Mesenchymal stem cell (in vitro differentiated cells and primary cell): ENCODE measurements at regions not wholly inside any gene's neighbourhood (a gene's known extent, or its start where the extent isn't known, plus 50 kb on each side); places are given as distances from the start of the nearest gene placed in this dataset.

Experiments
- DNase-seq: peaks from one replicate; pipeline ENCODE4 v3.0.0-alpha.2; 2013
- H2AFZ ChIP-seq: one replicate; pipeline ENCODE4 v1.6.1; 2013; ENCODE audit warnings: low read depth, mild to moderate bottlenecking, control low read depth, inconsistent platforms, low read length, moderate library complexity
- H2AK5ac ChIP-seq: 2 replicates; pipeline ENCODE4 v1.6.1; 2013; ENCODE audit warnings: low read length, moderate library complexity, mild to moderate bottlenecking, inconsistent platforms; ENCODE audit not compliant: severe bottlenecking
- H2BK120ac ChIP-seq: one replicate; pipeline ENCODE4 v1.6.1; 2013; ENCODE audit warnings: low read depth, mild to moderate bottlenecking, inconsistent platforms, low read length, moderate library complexity
- H2BK12ac ChIP-seq, 2 experiments: one replicate each; pipeline ENCODE4 v1.6.1; 2013; ENCODE audit warnings: inconsistent platforms in 2 of 2, low read length in 2 of 2, mild to moderate bottlenecking in 2 of 2, moderate library complexity in 2 of 2, control low read depth in 1 of 2
- H2BK15ac ChIP-seq: one replicate; pipeline ENCODE4 v1.6.1; 2013; ENCODE audit warnings: mild to moderate bottlenecking, low read depth, inconsistent platforms; ENCODE audit not compliant: poor library complexity, severe bottlenecking
- H2BK5ac ChIP-seq: 2 replicates; pipeline ENCODE4 v1.6.1; 2013; ENCODE audit warnings: low read depth, mild to moderate bottlenecking, low read length, control low read depth, inconsistent platforms; ENCODE audit not compliant: poor library complexity, severe bottlenecking
- H3K14ac ChIP-seq, 2 experiments: one replicate each; pipeline ENCODE4 v1.6.1; 2013; ENCODE audit warnings: inconsistent platforms in 2 of 2, low read length in 2 of 2, control low read depth in 1 of 2, mild to moderate bottlenecking in 1 of 2, moderate library complexity in 1 of 2
- H3K18ac ChIP-seq, 2 experiments: one replicate each; pipeline ENCODE4 v1.6.1; 2013; ENCODE audit warnings: inconsistent platforms in 2 of 2, low read length in 2 of 2, control low read depth in 1 of 2, low read depth in 1 of 2, mild to moderate bottlenecking in 1 of 2
- H3K23ac ChIP-seq, 2 experiments: one replicate each; pipeline ENCODE4 v1.6.1; 2013; ENCODE audit warnings: inconsistent platforms in 2 of 2, low read length in 2 of 2, mild to moderate bottlenecking in 2 of 2, moderate library complexity in 2 of 2, control low read depth in 1 of 2
- H3K27ac ChIP-seq: 2 replicates; pipeline ENCODE4 v1.5.1; 2013; ENCODE audit warnings: mild to moderate bottlenecking, moderate library complexity, low read length, control low read depth, inconsistent platforms; ENCODE audit not compliant: poor library complexity, severe bottlenecking
- H3K27me3 ChIP-seq, 2 experiments: 2 replicates each; pipeline versions ENCODE4 v1.6.1 to v1.7.0; 2013; ENCODE audit warnings: low read length in 2 of 2, mild to moderate bottlenecking in 2 of 2, moderate library complexity in 2 of 2, control low read depth in 1 of 2, inconsistent platforms in 1 of 2; ENCODE audit not compliant: control insufficient read depth in 1 of 2, insufficient read depth in 1 of 2
- H3K36me3 ChIP-seq, 2 experiments: 2 replicates each; pipeline versions ENCODE4 v1.6.1 to v1.7.0; 2013; ENCODE audit warnings: low read length in 2 of 2, control low read depth in 1 of 2, inconsistent platforms in 1 of 2, low read depth in 1 of 2, mild to moderate bottlenecking in 1 of 2; ENCODE audit not compliant: insufficient read depth in 2 of 2, control insufficient read depth in 1 of 2
- H3K4ac ChIP-seq, 2 experiments: one replicate each; pipeline ENCODE4 v1.6.1; 2013; ENCODE audit warnings: inconsistent platforms in 2 of 2, low read length in 2 of 2, mild to moderate bottlenecking in 2 of 2, moderate library complexity in 2 of 2, control low read depth in 1 of 2, low read depth in 1 of 2
- H3K4me1 ChIP-seq: 2 replicates; pipeline ENCODE4 v1.6.1; 2013; ENCODE audit warnings: low read depth, low read length, control low read depth; ENCODE audit not compliant: control insufficient read depth, insufficient read depth
- H3K4me2 ChIP-seq: 2 replicates; pipeline ENCODE4 v1.6.1; 2013; ENCODE audit warnings: low read length, mild to moderate bottlenecking, inconsistent platforms; ENCODE audit not compliant: poor library complexity, severe bottlenecking
- H3K4me3 ChIP-seq, 2 experiments: 2 replicates each; pipeline versions ENCODE4 v1.5.1 to v1.7.0; 2013; ENCODE audit warnings: low read length in 2 of 2, mild to moderate bottlenecking in 2 of 2, control low read depth in 1 of 2, low read depth in 1 of 2; ENCODE audit not compliant: insufficient read depth in 1 of 2
- H3K79me1 ChIP-seq: replicated peaks from 2 replicates; pipeline ENCODE4 v1.6.1; 2013; ENCODE audit warnings: mild to moderate bottlenecking, control low read depth, low read length, inconsistent platforms; ENCODE audit not compliant: poor library complexity, severe bottlenecking
- H3K9ac ChIP-seq: 2 replicates; pipeline ENCODE4 v1.7.0; 2013; ENCODE audit warnings: mild to moderate bottlenecking, low read length, moderate library complexity
- H3K9me3 ChIP-seq: 2 replicates; pipeline ENCODE4 v1.7.0; 2013; ENCODE audit warnings: mild to moderate bottlenecking, low read length; ENCODE audit not compliant: control insufficient read depth
- H4K8ac ChIP-seq: one replicate; pipeline ENCODE4 v1.6.1; 2013; ENCODE audit warnings: inconsistent platforms, mild to moderate bottlenecking, low read length, moderate library complexity
- H4K91ac ChIP-seq: one replicate; pipeline ENCODE4 v1.6.1; 2013; ENCODE audit warnings: mild to moderate bottlenecking, low read length, inconsistent platforms
- WGBS: methylation state at CpG from one replicate; pipeline ENCODE4 v1.1.7; 2013; ENCODE audit warnings: mixed read lengths; 5-methylcytosine and 5-hydroxymethylcytosine counted together

DNA sequence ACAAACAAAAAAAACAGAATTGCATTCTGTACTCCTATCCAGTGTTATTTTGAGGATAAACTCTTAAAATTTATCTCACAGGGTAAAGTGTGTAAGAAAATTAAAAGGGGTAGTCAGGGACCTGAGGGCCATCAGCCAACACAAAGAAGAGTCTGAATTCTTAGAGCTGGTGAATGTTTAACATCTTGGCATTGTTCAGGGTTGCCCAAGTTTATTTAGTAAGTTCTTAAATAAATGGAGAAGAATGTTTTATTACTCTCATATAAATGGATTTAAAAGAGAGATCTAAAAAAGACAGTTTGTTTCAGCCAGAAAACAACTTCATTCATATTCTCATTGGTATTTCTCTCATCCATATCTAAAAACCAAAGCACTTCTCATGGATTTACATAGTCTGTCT is 171.7 kb downstream of the LACC1 start:
- Histone ChIP-seq H2BK5ac (no peak overlapping the region), H3K18ac (no peak overlapping the region), H3K27ac (no peak overlapping the region), H2BK12ac (no peak overlapping the region), H3K27me3 (peaks cover 0 to 26% of the 10 kb centered on the region in 2 experiments), H3K9me3 (no peaks in the 10 kb centered on the region), H4K91ac (no peak overlapping the region), H3K14ac (no peak overlapping the region), H3K4me2 (no peak overlapping the region), H3K4me1 (peaks cover 8% of the 10 kb centered on the region), H4K8ac (no peak overlapping the region), H2AFZ (no peak overlapping the region), H2BK120ac (no peak overlapping the region), H3K4ac (no peak overlapping the region), H2BK15ac (no peak overlapping the region), H3K79me1 (no peaks in the 10 kb centered on the region), H3K36me3 (no peaks in the 10 kb centered on the region), H3K23ac (no peak overlapping the region), H3K4me3 (no peak overlapping the region), H3K9ac (no peak overlapping the region), H2AK5ac (no peak overlapping the region)
- no peak for DNase-seq

DNA sequence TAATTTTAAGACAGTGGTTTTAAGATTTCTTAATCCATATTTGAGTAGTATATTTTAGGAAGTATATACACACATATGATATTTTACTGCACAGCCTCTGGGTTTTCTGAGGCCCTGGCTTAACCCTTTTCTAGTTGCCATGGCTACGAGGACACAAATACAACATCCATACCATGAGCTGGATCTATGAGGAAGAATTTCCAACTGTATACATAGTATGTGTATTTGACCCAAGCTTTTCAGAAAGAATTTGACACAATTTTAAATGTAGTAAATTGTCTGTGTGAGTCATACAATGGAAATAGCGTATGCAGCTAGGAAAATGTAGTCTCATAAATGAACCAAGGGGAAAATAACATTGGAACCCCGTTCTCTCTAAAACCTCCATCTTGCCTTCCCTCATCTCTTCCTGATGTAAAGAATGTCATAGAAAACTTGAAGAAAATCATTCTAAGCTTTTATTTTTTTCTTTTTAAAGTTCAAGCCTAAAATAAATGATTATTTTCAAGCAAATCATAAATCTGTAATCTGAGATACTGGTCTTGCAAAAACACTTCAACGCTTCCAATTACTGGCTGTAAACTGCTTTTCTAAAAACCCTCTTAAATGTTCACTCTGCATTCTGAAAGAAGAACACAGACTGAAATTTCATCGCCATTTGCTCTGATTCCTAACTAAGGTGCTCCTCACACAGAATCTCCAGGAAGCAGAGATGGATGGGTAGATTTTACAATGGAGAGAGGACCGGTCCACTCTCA is 172.4 kb downstream of the LACC1 start:
- Histone ChIP-seq H3K4me2 (no peak overlapping the region), H4K91ac (no peak overlapping the region), H3K9ac (no peak overlapping the region), H3K4me1 (peaks cover 8% of the 10 kb centered on the region), H3K14ac (no peak overlapping the region), H3K27ac (peak overlapping the region; percentile 48), H3K36me3 (no peaks in the 10 kb centered on the region), H2BK120ac (no peak overlapping the region), H2BK12ac (no peak overlapping the region), H3K27me3 (peaks cover 0 to 23% of the 10 kb centered on the region in 2 experiments), H3K4ac (peak overlapping the region in 1 of 2 experiments; percentile 43), H3K23ac (no peak overlapping the region), H3K79me1 (no peaks in the 10 kb centered on the region), H2AFZ (no peak overlapping the region), H3K18ac (no peak overlapping the region), H3K9me3 (no peaks in the 10 kb centered on the region), H2AK5ac (peak overlapping the region; percentile 66), H2BK15ac (no peak overlapping the region), H2BK5ac (no peak overlapping the region), H4K8ac (no peak overlapping the region), H3K4me3 (no peak overlapping the region)
- peak; percentile 92 for DNase-seq
- 100% methylated on average over 2 of the region's 6 CpGs for WGBS

DNA sequence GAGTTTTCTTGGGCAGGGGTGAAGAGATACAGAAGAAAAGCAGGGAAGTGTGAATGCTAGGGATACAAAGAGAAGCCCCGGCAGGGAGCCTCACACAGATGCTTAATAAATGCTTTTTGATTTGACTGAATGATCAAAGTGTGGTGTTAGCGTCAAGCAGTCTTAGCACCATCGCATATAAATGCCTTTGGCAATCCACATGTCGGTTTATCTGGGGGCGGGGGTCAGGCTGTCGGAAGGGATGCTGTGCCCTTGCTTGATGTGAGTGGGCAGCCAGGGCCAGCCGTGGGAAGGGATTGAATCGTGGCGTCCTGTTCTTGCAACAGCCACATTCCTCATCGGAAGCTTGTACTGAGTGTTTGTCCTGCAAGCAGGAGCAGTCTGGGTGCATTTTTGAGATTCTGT is 173.1 kb downstream of the LACC1 start:
- Histone ChIP-seq H2AK5ac (peak overlapping the region; percentile 66), H3K79me1 (no peaks in the 10 kb centered on the region), H2BK15ac (no peak overlapping the region), H2BK5ac (no peak overlapping the region), H3K23ac (no peak overlapping the region), H3K27me3 (peaks cover 0 to 17% of the 10 kb centered on the region in 2 experiments), H3K4me2 (peak overlapping the region; percentile 33), H3K27ac (peak overlapping the region; percentile 48), H3K9me3 (no peaks in the 10 kb centered on the region), H4K91ac (peak overlapping the region; percentile 52), H4K8ac (peak overlapping the region; percentile 65), H3K4me1 (peaks cover 8% of the 10 kb centered on the region), H3K36me3 (no peaks in the 10 kb centered on the region), H2BK120ac (no peak overlapping the region), H3K4ac (peak overlapping the region; percentile 35 to 43), H3K18ac (peak overlapping the region in 1 of 2 experiments; percentile 0), H3K14ac (no peak overlapping the region), H2BK12ac (peak overlapping the region in 1 of 2 experiments; percentile 51), H2AFZ (no peak overlapping the region), H3K4me3 (no peak overlapping the region), H3K9ac (no peak overlapping the region)
- 24% methylated on average over 10 of the region's 10 CpGs for WGBS
- DNase-seq, result peak; percentile 77

DNA sequence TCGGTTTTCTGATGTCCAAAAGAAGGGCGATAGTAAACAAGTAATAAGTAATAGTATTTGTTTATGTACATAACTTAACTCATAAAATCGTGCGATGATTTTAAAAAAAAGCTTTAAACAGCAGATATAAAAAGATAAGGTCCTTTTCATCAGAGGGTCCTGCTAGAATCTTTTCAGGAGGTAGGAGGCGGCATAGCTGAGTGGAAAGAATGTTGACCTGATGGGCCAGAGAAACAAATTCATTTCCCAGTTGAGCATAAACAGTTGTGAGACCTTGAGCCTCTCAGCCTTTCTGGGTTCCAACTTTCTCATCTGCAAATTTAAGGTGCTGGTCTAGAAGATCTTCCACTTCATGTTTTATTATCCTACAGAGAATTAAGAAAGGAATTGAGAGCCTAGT is 173.5 kb downstream of the LACC1 start:
- WGBS, result 73% methylated on average over 1 of the region's 5 CpGs
- H2AFZ ChIP-seq, result no peak overlapping the region

More for the DNA sequence above, 173.5 kb downstream of the LACC1 start:
- Histone ChIP-seq H2BK15ac (no peak overlapping the region), H4K8ac (no peak overlapping the region), H3K4me3 (no peak overlapping the region), H3K4me2 (no peak overlapping the region), H3K14ac (no peak overlapping the region), H3K9ac (no peak overlapping the region), H3K4ac (no peak overlapping the region), H3K36me3 (no peaks in the 10 kb centered on the region), H4K91ac (no peak overlapping the region), H3K27me3 (peaks cover 0 to 17% of the 10 kb centered on the region in 2 experiments), H2AK5ac (peak overlapping the region; percentile 76), H3K9me3 (no peaks in the 10 kb centered on the region), H3K4me1 (peaks cover 8% of the 10 kb centered on the region), H3K18ac (no peak overlapping the region), H2BK12ac (no peak overlapping the region), H2BK120ac (no peak overlapping the region), H3K23ac (no peak overlapping the region), H2BK5ac (no peak overlapping the region), H3K79me1 (no peaks in the 10 kb centered on the region), H3K27ac (peak overlapping the region; percentile 45)
- peak; percentile 29 for DNase-seq
